Breast epithelium (tissue), 3 donors: ENCODE measurements at regions not wholly inside any gene's neighbourhood (a gene's known extent, or its start where the extent isn't known, plus 50 kb on each side); places are given as distances from the start of the nearest gene placed in this dataset.

Experiments used
- CTCF ChIP-seq, 3 donors: fragments of 450-650 bp; IDR thresholded peaks; one replicate each; pipeline ENCODE4 v1.5.1; 2016 to 2017; ENCODE audit warnings: antibody characterized with exemption in 3 of 3, mild to moderate bottlenecking in 3 of 3, moderate library complexity in 3 of 3
- POLR2A ChIP-seq: fragments of 450-650 bp; IDR thresholded peaks from one replicate; pipeline ENCODE4 v1.6.1; 2016; ENCODE audit warnings: antibody characterized with exemption, mild to moderate bottlenecking, moderate library complexity

- no peak for TF ChIP-seq CTCF (IDR thresholded peaks at IDR 0.05)
- TF ChIP-seq POLR2A = no peak
Observed at GRCh38 chr5:92402045-92402444, 1018.9 kb upstream of the ARRDC3 start.
